HepG2 (cell line): ENCODE measurements at regions not wholly inside any gene's neighbourhood (a gene's known extent, or its start where the extent isn't known, plus 50 kb on each side); places are given as distances from the start of the nearest gene placed in this dataset.

ENCODE experiments used
- ATAC-seq: fragments of 200-7000 bp; cut with Tn5 transposase; 3 replicates; pipeline ENCODE4 v1.9.1; 2020; ENCODE audit warnings: mild to moderate bottlenecking, moderate library complexity
- BruUV-seq: library from RNA; stranded (reverse); fragments of 400-500 nt; replicated peaks from 2 replicates; lab custom pipeline; 2021; lab: Mats Ljungman, UMichigan
- CTCF ChIA-PET: fragments of 300-600 bp; formaldehyde crosslinking; extraction: SDS; loops from one replicate; lab custom pipeline; 2021; ENCODE audit warnings: low total read pairs, inconsistent platforms, low intra/inter-chr PET ratio; lab: Yijun Ruan, JAX
- POLR2A ChIA-PET: fragments of 350-600 bp; sonication (Branson Sonifier 250); formaldehyde crosslinking; loops from one replicate; lab custom pipeline; 2020; ENCODE audit warnings: antibody characterized with exemption, inconsistent platforms; lab: Yijun Ruan, JAX
- DNase-seq: peaks from one replicate; pipeline ENCODE4 v3.0.0-alpha.2; 2015; ENCODE audit warnings: low spot score
- FAIRE-seq: peaks from 3 replicates; lab custom pipeline; 2011; peaks lifted over from hg19 to GRCh38; lab: Jason Lieb, UNC
- H2AFZ ChIP-seq: one replicate; pipeline ENCODE4 v1.6.1; 2011; ENCODE audit warnings: low read length, inconsistent platforms
- H3K27ac ChIP-seq: fragments of 300-600 bp; 3 replicates; pipeline ENCODE4 v1.8.0; 2011; ENCODE audit warnings: mixed run types, mild to moderate bottlenecking, mixed read lengths, low read length, inconsistent platforms; ENCODE audit not compliant: insufficient read depth; ENCODE audit errors: extremely low read length
- H3K27me3 ChIP-seq, 2 experiments: fragments of 200-600 bp in 1 of 2; 2 replicates in 1 of 2; 3 replicates in 1 of 2; pipeline versions ENCODE4 v1.6.0 to v1.8.0; 2011; ENCODE audit warnings: low read length in 2 of 2, mild to moderate bottlenecking in 2 of 2, moderate library complexity in 2 of 2, inconsistent platforms in 1 of 2; ENCODE audit not compliant: insufficient read depth in 2 of 2, control insufficient read depth in 1 of 2
- H3K36me3 ChIP-seq, 2 experiments: fragments of 200-600 bp in 1 of 2; replicated peaks in 1 of 2; 2 replicates in 1 of 2; 3 replicates in 1 of 2; pipeline versions ENCODE4 v1.5.1 to v1.8.0; 2011; ENCODE audit warnings: low read length in 2 of 2, inconsistent platforms in 1 of 2; ENCODE audit not compliant: insufficient read depth in 2 of 2, control insufficient read depth in 1 of 2
- H3K4me1 ChIP-seq: 2 replicates; pipeline ENCODE4 v1.5.1; 2012; ENCODE audit warnings: low read length, inconsistent platforms; ENCODE audit not compliant: insufficient read depth
- H3K4me2 ChIP-seq: 2 replicates; pipeline ENCODE4 v1.6.0; 2011; ENCODE audit warnings: low read depth, low read length, inconsistent platforms
- H3K4me3 ChIP-seq, 3 experiments: fragments of 200-600 bp in 1 of 3; sonication (generic), shearing (Covaris generic) in 1 of 3; replicated peaks in 1 of 3; 2 replicates each; pipeline ENCODE4 v1.5.1; 2011 to 2016; ENCODE audit warnings: low read length in 3 of 3, inconsistent platforms in 2 of 3, low read depth in 2 of 3, mild to moderate bottlenecking in 2 of 3, control low read depth in 1 of 3, mixed read lengths in 1 of 3; ENCODE audit not compliant: insufficient read depth in 1 of 3
- H3K79me2 ChIP-seq: one replicate; pipeline ENCODE4 v1.6.1; 2011; ENCODE audit warnings: low read length, inconsistent platforms; ENCODE audit not compliant: insufficient read depth
- H3K9ac ChIP-seq: 2 replicates; pipeline ENCODE4 v1.6.0; 2011; ENCODE audit warnings: mild to moderate bottlenecking, low read depth, low read length, inconsistent platforms; ENCODE audit not compliant: insufficient read depth
- H3K9me3 ChIP-seq: 2 replicates; pipeline ENCODE4 v1.5.1; 2012; ENCODE audit warnings: mild to moderate bottlenecking, low read length
- H4K20me1 ChIP-seq: 2 replicates; pipeline ENCODE4 v1.6.0; 2011; ENCODE audit warnings: inconsistent platforms, mild to moderate bottlenecking, low read length, moderate library complexity; ENCODE audit not compliant: insufficient read depth
- CBX5 ChIP-seq: sonication (generic); formaldehyde crosslinking; IDR thresholded peaks from 2 replicates; pipeline ENCODE4 v1.4.0; 2020; ENCODE audit warnings: missing genetic modification reagents, borderline replicate concordance
- FOXO1 ChIP-seq: sonication (generic); formaldehyde crosslinking; IDR thresholded peaks from 2 replicates; pipeline ENCODE4 v1.4.0; 2020; ENCODE audit warnings: missing genetic modification reagents
- HOXD1 ChIP-seq: sonication (generic); formaldehyde crosslinking; IDR thresholded peaks from 2 replicates; pipeline ENCODE4 v1.5.0; 2020; ENCODE audit warnings: missing genetic modification reagents
- TBX3 ChIP-seq: fragments of 450-650 bp; IDR thresholded peaks from 2 replicates; pipeline ENCODE4 v1.6.1; 2017; ENCODE audit warnings: antibody characterized with exemption, mild to moderate bottlenecking, inconsistent platforms, borderline replicate concordance
- ZNF850 ChIP-seq: sonication (generic); formaldehyde crosslinking; conservative IDR thresholded peaks from 2 replicates; pipeline ENCODE4 v1.9.0; 2021; ENCODE audit warnings: mild to moderate bottlenecking, missing genetic modification reagents
- ZNF878 ChIP-seq: sonication (generic); formaldehyde crosslinking; IDR thresholded peaks from 2 replicates; pipeline ENCODE4 v1.8.1; 2023; ENCODE audit warnings: mild to moderate bottlenecking, missing genetic modification reagents, moderate library complexity
- ZSCAN20 ChIP-seq: sonication (generic); formaldehyde crosslinking; IDR thresholded peaks from 2 replicates; pipeline ENCODE4 v1.4.0; 2020; ENCODE audit warnings: missing genetic modification reagents, mild to moderate bottlenecking, borderline replicate concordance
- ZZZ3 ChIP-seq: sonication (generic); formaldehyde crosslinking; IDR thresholded peaks from 2 replicates; pipeline ENCODE4 v1.4.0; 2020; ENCODE audit warnings: missing genetic modification reagents, mild to moderate bottlenecking, borderline replicate concordance
- WGBS: methylation state at CpG from one replicate; pipeline ENCODE4 v1.1.6; 2017; ENCODE audit warnings: low lambda C conversion rate; 5-methylcytosine and 5-hydroxymethylcytosine counted together
- in situ Hi-C: cut with HindIII; loops from 2 replicates; pipeline ENCODE4 v1.10.0; 2017; ENCODE audit warnings: low pct_unique_long_range_greater_than_20kb; ENCODE audit not compliant: extremely low pct_ligation_motif_present
- intact Hi-C: fragments of 100-400 bp; cut with micrococcal nuclease; formaldehyde crosslinking; loops from one replicate; pipeline ENCODE4 v1.10.0; 2022; ENCODE audit not compliant: unreplicated experiment
- TF ChIP-seq, protein P1 (sequence below): sonication (generic); formaldehyde crosslinking; IDR thresholded peaks from 2 replicates; pipeline ENCODE4 v1.5.0; 2020; ENCODE audit warnings: missing genetic modification reagents, mild to moderate bottlenecking, borderline replicate concordance
- TF ChIP-seq, protein P2 (sequence below), 2 experiments: IDR thresholded peaks; 2 replicates each; pipeline ENCODE4 v1.6.1; 2011 to 2012; ENCODE audit warnings: low read length in 2 of 2, borderline replicate concordance in 1 of 2, low read depth in 1 of 2, mild to moderate bottlenecking in 1 of 2, moderate library complexity in 1 of 2
- TF ChIP-seq, protein P3 (sequence below): sonication (generic); formaldehyde crosslinking; conservative IDR thresholded peaks from 2 replicates; pipeline ENCODE4 v1.8.1; 2023; ENCODE audit warnings: missing genetic modification reagents
- TF ChIP-seq, protein P4 (sequence below): sonication (generic); formaldehyde crosslinking; IDR thresholded peaks from 2 replicates; pipeline ENCODE4 v1.4.0; 2020; ENCODE audit warnings: missing genetic modification reagents

DNA sequence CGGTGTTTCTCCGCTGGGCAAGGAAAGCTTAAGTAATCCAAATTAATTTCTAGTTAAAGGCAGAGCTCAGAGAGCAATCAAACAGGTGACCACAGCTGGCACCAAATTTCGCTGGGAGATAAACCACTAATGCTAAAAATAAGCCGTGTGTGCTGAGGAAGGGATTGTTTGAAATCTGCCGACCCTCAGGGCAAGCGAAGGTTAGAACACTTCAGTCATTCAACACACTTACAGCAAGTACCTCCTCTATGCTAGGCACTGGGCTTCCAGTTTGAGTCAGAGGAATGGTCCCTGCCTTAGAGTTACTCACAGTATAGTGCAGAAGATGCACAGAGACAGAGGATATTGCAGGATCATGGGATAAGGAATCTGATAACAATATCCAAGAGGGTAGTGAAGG lies 467.9 kb upstream of the PODXL start:
- Histone ChIP-seq H3K4me1 (no peaks in the 10 kb centered on the region), H3K4me3 (no peak overlapping the region), H2AFZ (no peak overlapping the region), H3K27ac (no peak overlapping the region), H3K4me2 (no peak overlapping the region), H3K9ac (no peak overlapping the region), H3K79me2 (no peaks in the 10 kb centered on the region), H3K36me3 (no peaks in the 10 kb centered on the region), H3K9me3 (no peaks in the 10 kb centered on the region), H4K20me1 (no peaks in the 10 kb centered on the region), H3K27me3 (peaks cover 0 to 5% of the 10 kb centered on the region in 2 experiments; a peak in 1 of 5 replicates)
- ATAC-seq (no peak), DNase-seq (no peak), FAIRE-seq (no peak)
- intact Hi-C loops = no loop called here
- in situ Hi-C loops = no loop called here
- ChIA-PET CTCF (no interaction called here), POLR2A (no interaction called here)
- BruUV-seq = no TSS peak
- 30% methylated on average over 6 of the region's 6 CpGs for WGBS
- TF ChIP-seq, protein P1, sequence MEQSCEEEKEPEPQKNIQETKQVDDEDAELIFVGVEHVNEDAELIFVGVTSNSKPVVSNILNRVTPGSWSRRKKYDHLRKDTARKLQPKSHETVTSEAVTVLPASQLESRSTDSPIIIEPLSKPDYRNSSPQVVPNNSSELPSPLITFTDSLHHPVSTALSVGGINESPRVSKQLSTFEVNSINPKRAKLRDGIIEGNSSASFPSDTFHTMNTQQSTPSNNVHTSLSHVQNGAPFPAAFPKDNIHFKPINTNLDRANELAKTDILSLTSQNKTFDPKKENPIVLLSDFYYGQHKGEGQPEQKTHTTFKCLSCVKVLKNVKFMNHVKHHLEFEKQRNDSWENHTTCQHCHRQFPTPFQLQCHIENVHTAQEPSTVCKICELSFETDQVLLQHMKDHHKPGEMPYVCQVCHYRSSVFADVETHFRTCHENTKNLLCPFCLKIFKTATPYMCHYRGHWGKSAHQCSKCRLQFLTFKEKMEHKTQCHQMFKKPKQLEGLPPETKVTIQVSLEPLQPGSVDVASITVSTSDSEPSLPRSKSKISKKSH (CRISPR knock-in tag) = no peak
- TF ChIP-seq CBX5 (CRISPR knock-in tag) = no peak
- no peak for TF ChIP-seq TBX3
- TF ChIP-seq, protein P2, sequence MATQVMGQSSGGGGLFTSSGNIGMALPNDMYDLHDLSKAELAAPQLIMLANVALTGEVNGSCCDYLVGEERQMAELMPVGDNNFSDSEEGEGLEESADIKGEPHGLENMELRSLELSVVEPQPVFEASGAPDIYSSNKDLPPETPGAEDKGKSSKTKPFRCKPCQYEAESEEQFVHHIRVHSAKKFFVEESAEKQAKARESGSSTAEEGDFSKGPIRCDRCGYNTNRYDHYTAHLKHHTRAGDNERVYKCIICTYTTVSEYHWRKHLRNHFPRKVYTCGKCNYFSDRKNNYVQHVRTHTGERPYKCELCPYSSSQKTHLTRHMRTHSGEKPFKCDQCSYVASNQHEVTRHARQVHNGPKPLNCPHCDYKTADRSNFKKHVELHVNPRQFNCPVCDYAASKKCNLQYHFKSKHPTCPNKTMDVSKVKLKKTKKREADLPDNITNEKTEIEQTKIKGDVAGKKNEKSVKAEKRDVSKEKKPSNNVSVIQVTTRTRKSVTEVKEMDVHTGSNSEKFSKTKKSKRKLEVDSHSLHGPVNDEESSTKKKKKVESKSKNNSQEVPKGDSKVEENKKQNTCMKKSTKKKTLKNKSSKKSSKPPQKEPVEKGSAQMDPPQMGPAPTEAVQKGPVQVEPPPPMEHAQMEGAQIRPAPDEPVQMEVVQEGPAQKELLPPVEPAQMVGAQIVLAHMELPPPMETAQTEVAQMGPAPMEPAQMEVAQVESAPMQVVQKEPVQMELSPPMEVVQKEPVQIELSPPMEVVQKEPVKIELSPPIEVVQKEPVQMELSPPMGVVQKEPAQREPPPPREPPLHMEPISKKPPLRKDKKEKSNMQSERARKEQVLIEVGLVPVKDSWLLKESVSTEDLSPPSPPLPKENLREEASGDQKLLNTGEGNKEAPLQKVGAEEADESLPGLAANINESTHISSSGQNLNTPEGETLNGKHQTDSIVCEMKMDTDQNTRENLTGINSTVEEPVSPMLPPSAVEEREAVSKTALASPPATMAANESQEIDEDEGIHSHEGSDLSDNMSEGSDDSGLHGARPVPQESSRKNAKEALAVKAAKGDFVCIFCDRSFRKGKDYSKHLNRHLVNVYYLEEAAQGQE (IDR thresholded peaks at IDR 0.05; ENCODE audit: borderline replicate concordance in 1 of 2, low read depth in 1 of 2, low read length in 2 of 2) = no peak
- no peak for TF ChIP-seq FOXO1 (CRISPR knock-in tag)
- TF ChIP-seq, protein P3, sequence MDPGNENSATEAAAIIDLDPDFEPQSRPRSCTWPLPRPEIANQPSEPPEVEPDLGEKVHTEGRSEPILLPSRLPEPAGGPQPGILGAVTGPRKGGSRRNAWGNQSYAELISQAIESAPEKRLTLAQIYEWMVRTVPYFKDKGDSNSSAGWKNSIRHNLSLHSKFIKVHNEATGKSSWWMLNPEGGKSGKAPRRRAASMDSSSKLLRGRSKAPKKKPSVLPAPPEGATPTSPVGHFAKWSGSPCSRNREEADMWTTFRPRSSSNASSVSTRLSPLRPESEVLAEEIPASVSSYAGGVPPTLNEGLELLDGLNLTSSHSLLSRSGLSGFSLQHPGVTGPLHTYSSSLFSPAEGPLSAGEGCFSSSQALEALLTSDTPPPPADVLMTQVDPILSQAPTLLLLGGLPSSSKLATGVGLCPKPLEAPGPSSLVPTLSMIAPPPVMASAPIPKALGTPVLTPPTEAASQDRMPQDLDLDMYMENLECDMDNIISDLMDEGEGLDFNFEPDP (CRISPR knock-in tag) = no peak
- no peak for TF ChIP-seq ZSCAN20 (CRISPR knock-in tag)
- no peak for TF ChIP-seq ZZZ3 (CRISPR knock-in tag)
- TF ChIP-seq, protein P4, sequence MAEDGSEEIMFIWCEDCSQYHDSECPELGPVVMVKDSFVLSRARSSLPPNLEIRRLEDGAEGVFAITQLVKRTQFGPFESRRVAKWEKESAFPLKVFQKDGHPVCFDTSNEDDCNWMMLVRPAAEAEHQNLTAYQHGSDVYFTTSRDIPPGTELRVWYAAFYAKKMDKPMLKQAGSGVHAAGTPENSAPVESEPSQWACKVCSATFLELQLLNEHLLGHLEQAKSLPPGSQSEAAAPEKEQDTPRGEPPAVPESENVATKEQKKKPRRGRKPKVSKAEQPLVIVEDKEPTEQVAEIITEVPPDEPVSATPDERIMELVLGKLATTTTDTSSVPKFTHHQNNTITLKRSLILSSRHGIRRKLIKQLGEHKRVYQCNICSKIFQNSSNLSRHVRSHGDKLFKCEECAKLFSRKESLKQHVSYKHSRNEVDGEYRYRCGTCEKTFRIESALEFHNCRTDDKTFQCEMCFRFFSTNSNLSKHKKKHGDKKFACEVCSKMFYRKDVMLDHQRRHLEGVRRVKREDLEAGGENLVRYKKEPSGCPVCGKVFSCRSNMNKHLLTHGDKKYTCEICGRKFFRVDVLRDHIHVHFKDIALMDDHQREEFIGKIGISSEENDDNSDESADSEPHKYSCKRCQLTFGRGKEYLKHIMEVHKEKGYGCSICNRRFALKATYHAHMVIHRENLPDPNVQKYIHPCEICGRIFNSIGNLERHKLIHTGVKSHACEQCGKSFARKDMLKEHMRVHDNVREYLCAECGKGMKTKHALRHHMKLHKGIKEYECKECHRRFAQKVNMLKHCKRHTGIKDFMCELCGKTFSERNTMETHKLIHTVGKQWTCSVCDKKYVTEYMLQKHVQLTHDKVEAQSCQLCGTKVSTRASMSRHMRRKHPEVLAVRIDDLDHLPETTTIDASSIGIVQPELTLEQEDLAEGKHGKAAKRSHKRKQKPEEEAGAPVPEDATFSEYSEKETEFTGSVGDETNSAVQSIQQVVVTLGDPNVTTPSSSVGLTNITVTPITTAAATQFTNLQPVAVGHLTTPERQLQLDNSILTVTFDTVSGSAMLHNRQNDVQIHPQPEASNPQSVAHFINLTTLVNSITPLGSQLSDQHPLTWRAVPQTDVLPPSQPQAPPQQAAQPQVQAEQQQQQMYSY = no peak
- no peak for TF ChIP-seq HOXD1
- no peak for TF ChIP-seq ZNF850 (CRISPR knock-in tag)
- no peak for TF ChIP-seq ZNF878 (CRISPR knock-in tag)
